HG03571 (cell line): ENCODE measurements at regions not wholly inside any gene's neighbourhood (a gene's known extent, or its start where the extent isn't known, plus 50 kb on each side); places are given as distances from the start of the nearest gene placed in this dataset.
"Not testable (repeated sequence)": the region's sequence is repeated elsewhere in the genome, so short reads cannot be mapped to it uniquely, and the experiment has no call there.

ENCODE experiments used
- ATAC-seq: cut with Tn5 transposase; IDR thresholded peaks from one replicate; pipeline ENCODE4 v1.9.1; 2021; ENCODE audit not compliant: unreplicated experiment

DNA sequence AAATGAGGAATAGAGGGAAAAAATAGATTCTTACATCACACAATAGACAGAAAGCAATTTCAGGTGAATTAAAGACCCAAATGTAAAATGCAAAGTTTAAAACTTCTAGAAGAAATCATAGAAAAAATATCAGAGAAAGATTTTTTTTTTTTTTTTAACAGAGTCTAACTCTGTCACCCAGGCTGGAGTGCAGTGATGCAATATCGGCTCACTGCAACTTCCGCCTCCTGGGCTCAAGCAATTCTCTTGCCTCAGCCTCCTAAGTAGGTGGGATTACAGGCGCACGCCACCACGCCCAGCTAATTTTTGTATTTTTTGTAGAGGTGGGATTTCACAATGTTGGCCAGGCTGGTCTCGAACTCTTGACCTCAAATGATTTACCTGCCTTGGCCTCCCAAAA is 141.8 kb downstream of the COPRS start:
- ATAC-seq, result not testable (repeated sequence)

DNA sequence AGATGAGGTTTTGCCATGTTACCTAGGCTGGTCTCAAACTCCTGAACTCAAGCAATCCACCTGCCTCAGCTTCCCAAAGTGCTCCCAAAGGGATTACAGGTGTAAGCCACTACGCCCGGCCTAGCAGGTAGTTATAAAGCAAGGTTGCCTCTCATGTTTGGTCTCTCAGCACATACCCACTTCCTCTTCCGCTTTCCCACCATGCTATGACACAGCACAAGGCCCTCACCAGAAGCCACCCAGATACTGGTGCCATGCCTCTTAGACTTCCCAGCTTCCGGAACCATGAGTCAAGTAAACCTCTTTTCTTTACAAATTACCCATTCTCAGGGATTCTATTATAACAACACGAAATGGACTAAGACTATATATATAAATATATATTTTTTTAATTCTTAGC is 143.6 kb downstream of the COPRS start:
- no peak for ATAC-seq

DNA sequence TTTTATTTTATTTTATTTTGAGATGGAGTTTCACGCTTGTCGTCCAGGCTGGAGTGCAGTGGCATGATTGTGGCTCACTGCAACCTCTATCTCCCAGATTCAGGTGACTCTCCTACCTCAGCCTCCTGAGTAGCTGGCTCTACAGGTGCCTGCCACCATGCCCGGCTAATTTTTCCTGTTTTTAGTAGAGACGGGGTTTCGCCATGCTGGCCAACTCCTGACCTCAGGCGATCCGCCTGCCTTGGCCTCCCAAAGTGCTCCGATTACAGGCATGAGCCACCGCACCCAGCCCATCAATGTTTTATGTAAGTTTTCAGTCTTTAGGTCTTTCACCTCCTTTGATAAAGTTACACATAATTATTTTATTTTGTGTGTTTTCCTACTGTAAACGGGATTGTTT is 154.6 kb downstream of the COPRS start:
- ATAC-seq, result no peak

DNA sequence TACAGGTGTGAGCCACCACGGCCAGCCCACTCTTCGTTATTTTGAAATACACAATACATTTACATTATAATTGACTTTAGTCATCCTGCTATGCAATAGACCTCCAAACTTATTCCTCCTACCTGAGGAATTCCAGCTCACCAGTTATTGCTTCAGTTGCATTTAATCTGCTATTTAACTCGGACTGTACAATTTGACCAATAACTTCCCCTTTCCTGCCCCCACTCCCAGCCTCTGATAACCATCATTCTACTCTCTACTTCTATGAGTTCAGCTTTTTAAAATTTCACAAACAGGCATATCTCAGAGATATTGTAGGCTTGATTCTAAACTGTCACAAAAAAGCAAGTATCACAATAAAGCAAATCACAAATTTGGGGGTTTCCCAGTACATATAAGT is 157.0 kb downstream of the COPRS start:
- ATAC-seq, result no peak

DNA sequence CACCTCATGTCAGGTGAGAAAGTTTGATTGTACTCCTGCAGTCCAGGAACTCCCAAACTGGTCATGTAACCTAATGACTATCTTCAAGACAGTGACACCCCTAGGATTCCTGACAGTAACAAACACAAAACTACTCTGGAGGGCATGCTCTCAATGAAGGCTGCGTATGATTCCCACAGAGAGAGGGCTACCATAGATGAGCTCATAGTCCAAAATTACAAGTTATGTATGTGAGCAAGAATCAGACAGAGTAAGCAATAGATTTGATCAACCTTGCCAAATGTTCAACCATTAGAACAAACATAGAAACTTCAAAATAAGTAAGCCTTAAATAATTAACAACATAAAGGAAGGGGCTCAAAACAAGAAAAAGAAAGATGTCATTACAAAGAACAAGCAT is 158.1 kb downstream of the COPRS start:
- no peak for ATAC-seq

DNA sequence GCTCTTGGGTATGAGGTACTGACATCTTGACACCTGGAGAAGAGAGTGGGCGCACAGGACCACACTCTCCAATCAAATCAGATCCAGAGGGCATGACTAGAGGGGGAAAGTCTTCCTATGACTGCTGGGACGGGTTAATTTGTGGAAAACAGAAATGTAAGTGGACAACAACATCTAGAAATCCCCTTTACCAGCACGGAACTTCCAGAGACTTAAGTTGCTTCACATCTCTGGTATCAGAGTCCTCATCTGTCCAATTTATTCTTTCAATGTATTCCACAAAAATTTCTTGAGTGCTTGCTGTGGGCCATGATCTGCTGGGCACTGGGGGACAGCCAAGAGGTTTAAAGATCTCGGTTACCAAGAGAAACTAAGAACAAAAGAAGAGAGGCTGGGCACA is 159.2 kb downstream of the COPRS start:
- no peak for ATAC-seq

DNA sequence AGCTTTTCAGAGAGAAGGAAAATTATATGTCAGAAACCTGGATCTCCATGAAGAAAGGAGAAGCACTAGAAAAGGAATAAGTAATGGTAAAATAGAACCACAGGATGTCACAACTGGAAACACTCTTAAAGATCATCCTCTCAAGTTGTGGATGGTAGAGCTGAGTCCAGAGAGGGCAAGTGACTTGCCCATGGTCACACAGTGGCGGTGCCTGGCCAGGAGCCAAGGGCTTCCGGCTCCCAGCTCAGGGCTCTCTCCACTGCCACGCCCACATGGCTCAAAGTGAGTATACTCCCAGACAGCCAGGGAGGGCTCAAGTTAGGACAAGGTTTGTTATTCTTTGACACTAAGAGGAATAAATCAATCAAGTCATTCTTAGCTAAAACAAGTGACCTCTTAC is 159.8 kb downstream of the COPRS start:
- no peak for ATAC-seq

DNA sequence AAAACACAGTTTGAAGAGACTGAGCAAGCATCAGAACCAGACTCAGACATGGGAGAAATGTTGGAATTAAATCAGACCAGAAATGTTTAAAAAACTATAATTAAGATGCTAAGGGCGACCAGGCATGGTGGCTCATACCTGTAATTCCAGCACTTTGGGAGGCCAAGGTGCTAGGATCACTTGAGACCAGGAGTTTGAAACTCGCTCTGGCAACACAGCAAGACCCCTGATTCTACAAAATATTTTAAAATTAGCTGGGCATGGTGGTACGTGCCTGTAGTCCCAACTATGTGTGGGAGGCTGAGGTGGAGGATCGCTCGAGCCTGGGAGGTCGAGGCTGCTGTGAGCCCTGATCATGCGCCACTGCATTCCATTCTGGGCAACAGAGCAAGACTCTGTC is 160.3 kb downstream of the COPRS start:
- no peak for ATAC-seq

DNA sequence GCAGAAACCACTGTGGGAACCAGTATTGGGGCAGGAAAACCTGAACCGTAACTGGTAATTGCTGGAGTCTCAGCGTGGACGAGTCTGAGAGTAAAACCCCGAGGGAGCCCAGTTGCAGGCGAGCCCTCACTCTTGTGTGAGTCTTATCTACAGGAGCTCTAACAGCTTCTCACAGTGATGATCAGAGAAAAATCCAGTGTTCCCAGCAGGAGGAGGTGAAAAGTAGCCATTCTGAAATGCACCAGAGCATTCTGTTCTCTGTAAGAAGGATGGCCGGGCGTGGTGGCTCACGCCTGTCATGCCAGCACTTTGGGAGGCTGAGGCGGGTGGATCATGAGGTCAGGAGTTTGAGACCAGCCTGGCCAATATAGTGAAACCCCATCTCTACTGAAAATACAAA is 161.2 kb downstream of the COPRS start:
- ATAC-seq, result no peak

DNA sequence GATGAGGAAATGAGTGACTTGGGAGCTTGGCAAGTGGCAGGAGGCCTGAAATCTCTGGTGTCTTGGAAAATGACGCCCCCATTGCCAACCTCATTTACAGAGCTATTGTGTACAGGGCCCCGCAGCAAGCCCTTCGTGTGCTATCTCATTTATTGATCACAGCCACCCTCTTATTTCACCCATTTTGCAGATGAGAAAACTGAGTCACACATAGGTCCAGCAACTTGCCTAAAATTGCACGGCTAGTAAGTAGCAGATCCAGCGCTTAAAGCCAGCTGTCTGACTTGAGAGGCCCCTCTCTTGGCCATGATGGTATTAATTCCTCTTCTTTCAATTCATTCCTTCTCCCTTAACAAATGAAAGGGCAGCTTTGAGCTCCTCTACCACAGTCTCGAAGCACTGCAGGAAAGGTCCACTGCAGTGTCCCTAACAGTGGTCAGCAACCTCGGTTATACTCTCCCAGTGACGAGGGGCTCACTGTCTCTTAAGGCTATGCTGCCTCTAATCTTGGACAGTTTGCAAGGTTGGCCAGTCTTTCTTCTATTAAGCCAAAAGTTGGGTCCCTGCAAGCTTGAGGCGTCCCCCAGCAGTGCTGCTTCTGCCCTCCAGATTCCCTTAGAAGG is 162.2 kb downstream of the COPRS start:
- ATAC-seq, result no peak

DNA sequence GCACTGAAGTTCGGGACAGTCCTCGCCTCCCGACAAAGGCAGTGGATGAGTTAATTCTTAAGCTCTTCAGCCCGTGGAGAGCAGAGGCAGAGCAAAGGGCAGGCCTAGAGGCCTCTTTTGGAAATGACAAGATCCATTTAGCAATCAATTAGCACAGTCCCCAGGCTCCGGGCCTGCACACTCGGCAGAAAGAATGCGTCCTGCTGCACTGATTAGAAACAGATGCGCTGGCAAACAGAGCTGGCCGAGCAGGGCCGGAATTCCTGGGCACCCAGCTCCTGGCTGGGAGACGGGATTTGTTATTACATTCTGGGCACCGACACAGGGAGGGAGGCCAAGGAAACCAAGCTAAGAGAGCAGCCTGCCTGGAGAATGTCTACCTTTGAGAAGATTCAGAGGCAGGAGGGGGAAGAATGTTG is 162.9 kb downstream of the COPRS start:
- ATAC-seq, result no peak

DNA sequence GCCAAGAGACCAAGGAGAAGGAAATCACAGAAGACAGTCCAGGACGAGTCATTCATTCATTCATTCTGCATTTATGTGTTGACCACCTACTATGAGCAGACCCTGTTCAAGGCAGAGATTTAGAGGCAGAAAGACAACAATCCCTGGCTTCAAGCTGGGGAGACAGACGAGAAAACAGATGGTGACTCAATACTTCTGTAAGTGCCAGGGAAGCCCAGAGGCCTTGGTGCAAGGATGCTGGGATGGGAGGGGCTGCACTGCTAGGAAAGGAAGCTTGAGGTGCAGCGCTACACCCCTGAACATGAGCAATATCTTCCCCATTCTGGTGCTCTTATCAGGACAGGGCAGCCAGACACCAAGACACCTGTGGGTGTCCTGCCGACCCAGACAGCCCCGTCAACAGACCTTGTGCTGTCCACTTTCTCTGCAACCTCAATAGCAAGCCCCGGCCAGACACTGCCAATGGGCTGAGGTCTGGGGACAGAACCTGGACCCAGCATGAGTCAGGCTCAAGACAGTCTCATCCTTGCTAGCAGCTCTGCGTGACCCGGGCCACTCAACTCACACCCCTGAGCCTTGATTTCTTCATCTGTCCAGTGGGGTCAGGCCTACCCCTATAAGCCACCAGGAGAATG is 163.5 kb downstream of the COPRS start:
- ATAC-seq, result no peak

DNA sequence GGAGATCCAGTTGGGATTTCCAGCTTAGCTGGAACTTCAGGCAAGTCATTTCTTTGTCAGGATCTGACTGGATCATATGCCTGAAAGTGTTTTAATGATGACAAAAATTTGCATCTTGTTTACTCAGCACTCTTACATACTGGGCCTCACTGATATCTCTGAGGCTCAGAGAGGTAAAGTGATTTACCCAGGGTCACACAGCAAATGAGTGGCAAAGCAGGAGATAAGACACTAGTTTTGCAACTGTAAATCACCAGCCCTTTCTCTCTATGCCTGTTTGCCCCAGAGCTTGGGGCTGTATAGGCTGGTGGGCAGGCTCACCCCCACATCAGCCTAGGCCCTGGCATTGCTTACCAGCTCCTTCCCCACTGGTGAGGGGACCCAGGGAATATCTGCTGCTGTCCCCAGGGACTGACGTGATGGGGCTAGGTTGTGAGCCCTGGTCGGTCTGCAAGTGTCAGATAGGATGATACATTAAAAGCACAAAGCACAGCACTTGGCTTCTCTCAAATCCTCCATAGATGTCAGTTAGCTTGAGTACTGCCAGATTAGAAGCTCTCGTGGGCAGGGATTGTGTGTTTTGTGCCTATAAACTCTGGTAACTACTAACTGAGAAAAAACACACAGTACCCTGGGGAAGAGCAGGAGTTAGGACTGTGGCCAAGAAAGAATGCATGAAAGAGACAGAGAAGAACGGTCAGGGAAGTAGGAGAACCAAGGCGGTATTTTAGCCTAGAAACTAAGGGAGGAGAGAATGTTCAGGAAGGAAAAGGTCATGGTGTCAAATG is 165.4 kb downstream of the COPRS start:
- ATAC-seq, result no peak

DNA sequence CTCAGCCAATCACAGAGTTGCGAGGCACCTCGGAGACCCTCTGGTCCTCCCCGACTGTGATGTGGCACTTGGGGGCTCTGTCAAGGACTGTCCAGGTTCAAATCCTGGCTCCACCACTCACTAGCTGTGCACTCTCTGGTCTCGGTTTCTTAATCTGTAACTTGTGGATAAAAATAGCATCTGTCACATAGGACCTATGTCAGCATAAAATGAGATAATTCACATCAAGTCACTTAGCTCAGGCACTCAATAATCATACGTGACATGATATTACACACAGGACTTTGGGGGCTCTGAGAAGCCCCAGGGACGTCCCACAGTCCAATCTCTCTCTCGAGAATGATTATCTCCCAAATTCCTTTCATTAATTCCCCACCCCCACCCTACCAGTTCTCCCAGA is 166.4 kb downstream of the COPRS start:
- ATAC-seq, result no peak

DNA sequence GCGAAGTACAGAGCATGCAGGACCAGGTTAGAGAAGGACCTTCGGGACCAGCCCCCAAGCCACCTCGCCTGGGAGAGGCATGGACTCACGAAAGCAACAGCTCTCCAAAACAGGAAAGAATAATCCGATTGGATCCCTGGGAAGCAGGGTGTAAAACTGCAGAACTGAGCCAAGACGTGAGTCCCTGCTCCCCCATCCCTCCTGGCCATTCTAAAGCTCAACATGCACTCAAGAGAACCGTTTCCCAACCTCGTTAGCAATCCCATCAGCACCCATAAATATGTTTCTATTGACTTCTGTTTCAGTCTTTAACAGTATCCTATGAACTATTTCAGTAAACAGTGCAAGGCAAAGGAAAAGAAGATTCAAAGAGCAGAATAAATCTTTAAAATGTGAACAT is 167.0 kb downstream of the COPRS start:
- no peak for ATAC-seq

DNA sequence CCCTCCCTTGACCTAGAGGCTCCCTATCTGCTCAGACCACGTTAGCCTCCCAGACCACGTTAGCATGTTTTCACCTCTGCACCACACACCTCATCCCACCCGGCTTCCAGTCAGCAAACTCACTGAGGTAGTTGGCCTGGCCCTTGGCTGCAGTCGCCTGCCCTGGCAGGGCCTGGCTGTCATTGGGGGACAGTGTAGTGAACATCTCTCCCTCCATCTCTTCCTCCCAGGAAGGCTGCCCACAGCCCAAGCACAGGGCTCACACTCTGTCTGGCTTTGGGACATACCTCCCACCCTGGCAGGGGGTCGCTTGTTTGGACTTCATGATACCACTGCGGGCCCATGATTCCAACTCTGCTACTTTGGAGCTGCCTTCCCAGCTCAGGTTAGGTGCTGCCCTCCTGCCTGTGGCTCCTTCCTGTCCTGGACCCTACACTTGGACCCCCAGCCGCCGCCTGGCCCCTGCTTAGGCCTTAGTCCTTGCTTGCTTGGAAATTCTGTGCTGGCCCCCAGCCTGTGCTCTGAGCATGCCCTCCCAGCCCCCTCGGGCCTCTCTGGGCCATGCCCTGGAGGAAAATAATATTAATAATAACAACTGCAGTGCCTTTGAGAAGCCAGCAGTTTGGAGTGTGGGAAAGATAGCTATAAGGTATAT is 167.7 kb downstream of the COPRS start:
- ATAC-seq, result no peak

DNA sequence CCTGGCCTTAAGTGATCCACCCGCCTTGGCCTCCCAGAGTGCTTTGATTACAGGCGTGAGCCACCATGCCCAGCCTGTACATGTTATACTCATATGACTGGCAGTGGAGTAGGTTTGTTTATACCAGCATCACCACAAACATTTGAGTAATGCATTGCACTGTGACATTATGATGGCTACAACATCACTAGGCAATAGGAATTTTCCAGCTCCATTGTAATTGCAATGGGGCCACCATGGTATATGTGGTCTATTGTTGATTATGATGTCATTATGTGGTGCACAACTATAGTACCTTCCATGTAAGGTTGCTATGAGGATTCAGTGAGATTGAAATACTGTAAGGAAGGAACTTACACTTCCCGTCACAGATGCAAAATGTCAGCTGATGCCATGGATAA is 168.9 kb downstream of the COPRS start:
- ATAC-seq, result no peak

DNA sequence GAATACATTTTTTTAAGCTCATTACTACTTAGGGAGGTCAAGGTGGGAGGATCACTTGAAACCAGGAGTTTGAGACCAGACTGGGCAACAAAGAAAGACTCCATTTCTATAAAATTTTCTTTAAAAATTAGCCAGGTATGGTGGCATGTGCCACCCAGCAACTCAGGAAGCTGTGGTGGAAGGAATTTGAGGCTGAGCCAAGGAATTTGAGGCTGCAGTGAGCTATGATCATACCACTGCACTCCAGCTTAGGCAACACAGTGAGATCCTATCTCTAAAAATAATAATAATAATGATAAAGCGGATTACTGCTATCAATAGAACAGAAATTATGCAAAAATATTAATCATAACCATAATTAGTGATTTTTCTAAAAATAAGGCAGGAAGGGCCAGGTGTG is 170.3 kb downstream of the COPRS start:
- ATAC-seq, result no peak

DNA sequence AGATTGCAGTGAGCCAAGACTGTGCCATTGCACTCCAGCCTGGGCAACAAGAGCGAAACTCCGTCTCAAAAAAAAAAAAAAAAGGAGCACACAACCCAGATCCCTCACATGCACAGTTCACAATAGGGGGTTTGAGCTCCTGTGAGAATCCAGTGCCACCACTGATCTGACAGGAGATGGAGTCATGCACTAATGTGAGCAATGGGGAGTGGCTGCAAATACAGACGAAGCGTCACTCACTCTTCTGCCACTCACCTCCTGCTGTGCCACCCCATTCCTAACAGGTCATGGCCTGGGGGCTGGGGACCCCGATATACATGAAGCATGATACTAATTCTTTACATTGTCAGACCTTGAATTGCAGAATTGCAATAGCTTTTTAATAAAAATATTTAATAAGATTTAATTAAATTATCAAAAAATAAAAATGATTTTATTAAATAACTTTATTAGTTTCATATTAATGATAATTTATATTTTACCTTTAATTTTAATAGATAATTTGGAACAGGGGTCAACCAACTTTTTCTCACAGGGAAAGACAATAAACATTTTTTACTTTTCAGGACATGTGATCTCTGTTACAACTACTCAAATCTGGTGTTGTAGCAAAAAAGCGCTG is 171.4 kb downstream of the COPRS start:
- ATAC-seq, result no peak

DNA sequence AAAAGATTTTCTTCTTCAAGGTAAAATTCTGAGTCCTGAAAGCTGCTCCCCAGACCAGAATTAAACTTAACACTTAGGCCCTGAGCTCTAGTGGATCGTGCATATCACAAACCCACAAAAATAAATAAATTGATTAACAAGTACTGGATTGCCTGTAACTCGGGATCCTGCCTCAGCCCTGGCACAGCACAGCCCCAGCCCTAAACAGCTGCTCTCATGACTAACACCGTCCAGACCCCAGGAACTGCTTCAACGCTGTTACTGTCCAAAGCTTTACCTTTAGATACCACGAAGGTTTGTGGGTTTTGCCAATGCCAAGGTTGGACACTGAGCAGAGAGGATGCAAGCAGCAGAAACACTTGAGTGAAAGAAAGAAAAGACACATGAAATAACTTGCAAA is 172.5 kb downstream of the COPRS start:
- ATAC-seq, result no peak

DNA sequence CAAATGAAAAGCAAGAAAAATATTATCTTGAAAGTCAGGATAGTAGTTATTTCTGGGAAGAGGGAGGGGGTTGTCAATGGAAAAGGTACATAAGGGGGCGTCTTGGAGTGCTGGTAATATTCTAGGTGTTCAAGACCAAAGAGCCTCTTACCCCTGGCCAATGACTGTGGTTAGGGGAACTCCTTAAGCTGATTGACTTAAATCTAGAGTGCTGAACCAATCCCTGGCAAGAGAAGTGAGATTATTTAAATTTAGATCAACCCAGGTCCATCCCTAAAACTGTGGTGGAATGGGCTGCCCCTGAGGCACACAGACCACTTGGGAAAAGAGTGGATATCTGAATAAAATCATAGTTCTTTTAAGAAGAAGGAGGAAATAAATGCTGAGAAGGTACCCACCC is 174.1 kb downstream of the COPRS start:
- no peak for ATAC-seq
